Astrocyte of the hippocampus (primary cell): ENCODE measurements at regions not wholly inside any gene's neighbourhood (a gene's known extent, or its start where the extent isn't known, plus 50 kb on each side); places are given as distances from the start of the nearest gene placed in this dataset.
"Not testable (repeated sequence)": the region's sequence is repeated elsewhere in the genome, so short reads cannot be mapped to it uniquely, and the experiment has no call there.

Experiments
- DNase-seq: peaks from one replicate; pipeline ENCODE4 v3.0.0; 2011; ENCODE audit warnings: low read depth, low spot score

- no peak for DNase-seq
Measured at GRCh38 chr6:1445650-1446330, 56.4 kb downstream of the FOXF2 start.

DNA sequence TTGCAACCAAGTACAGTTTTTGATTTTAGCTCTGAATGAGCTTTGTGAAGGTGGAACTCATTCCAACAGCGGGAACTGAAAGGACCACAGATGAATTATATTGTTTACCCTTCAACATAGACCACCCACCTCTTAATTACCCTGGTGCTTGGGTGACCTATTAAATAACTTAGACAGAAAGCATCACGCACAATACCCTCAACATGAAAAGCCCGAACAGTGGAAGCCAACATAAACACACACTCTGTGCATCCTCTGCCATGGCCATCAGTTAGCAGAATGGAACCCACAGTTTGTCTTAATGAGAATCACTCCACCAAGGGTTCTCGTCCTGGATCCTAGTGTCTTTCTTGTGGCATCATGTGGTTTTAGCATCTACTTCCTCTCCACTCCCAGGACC is 60.5 kb downstream of the FOXF2 start:
- DNase-seq, result no peak

DNA sequence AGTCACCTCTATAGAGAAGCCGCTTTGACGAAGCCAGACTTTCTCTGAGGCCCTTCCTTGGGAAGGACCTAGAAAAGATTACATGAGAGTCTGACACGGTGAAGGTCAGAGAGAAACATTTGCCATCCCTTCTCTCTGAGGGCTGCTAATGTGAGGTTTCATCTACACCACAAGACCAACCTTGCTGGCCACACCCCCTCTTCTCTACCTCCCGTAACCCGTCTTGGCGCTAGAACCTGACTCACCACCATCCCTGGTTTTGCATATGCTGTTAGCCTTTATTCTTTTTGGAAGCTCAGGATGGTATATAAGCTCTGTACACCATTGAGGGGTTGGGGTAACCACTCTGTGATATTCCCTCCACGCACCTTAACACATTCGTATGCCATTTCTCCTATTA is 63.6 kb downstream of the FOXF2 start:
- DNase-seq, result no peak

DNA sequence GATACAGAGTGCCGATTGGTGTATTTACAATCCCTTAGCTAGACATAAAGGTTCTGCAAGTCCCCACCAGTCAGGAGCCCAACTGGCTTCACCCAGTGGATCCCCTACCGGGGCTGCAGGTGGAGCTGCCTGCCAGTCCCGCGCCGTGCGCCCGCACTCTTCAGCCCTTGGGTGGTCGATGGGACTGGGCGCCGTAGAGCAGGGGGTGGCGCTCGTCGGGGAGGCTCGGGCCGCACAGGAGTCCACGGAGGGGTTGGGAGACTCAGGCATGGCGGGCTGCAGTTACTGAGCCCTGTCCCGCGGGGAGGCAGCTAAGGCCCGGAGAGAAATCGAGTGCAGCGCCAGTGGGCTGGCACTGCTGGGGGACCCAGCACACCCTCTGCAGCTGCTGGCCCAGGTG is 67.4 kb downstream of the FOXF2 start:
- not testable (repeated sequence) for DNase-seq

DNA sequence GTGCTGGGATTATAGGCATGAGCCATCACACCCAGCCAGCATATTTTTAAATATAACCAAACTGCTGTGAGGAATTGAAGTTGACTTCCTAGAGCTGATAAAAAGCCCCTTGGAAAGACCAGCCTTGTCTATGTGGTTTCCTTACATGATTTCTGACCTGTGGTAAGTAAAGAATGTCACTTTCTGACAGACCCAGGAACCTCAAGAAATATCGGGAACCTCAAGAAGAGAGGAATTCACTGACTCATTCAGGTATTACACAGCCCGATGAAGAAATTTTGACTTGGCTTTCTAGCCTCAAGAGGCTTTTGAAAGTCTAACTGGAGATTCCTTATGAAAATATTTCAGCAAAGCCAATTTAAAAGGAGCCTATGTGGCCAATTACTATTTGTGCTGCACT is 71.8 kb downstream of the FOXF2 start:
- DNase-seq, result peak; percentile 73

GRCh38 chr6:1461736-1462135 is 72.4 kb downstream of the FOXF2 start:
- no peak for DNase-seq

GRCh38 chr6:1463275-1463674 is 73.9 kb downstream of the FOXF2 start:
- no peak for DNase-seq

- no peak for DNase-seq
Measured at GRCh38 chr6:1463751-1464426, 74.5 kb downstream of the FOXF2 start.

DNA sequence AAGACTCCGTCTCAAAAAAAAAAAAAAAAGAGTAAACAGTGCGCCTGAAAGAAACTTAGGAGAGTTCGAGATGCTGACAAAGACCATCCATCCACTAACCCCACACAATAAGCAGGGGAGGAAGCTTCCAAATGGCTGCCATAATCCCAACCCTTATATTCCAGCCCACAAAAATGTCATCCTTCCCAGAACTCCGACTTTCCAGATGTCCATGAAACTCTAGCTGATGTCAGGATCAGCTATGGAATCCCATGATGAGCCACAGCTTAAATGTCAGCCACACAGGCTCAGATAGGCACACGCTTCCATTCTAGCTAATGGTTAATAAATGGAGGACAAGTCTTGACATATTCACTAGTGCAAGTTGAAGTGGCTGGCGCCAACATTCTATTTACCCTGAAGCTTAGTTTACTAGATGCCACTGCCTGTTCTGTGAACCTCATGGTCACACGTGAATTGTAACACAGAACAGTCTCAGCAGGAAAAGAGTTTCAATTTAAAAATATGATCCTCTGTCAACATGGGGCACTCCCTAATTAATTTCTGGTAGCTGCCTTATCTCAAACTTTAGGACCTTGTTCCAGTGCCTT is 75.5 kb downstream of the FOXF2 start:
- DNase-seq, result no peak

DNA sequence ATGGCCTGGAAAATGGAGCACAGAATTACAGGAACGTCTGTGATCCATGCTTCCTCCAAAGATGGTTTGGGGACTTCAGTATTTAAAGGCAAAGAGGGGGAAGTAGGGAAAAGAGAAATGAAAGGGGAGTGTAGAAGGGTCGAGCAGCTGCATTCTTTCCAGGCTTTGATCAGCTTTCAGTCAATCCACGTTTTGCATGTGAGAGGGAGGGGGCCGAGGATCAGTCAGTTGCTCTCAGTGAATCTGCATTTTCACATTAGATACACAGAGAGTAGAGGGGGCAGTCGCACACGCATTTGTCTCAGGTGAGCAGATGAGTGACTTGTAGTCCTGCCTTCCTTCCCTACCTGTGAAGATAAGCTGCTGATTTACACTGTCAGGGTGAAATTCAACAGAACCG is 78.8 kb downstream of the FOXF2 start:
- no peak for DNase-seq

DNA sequence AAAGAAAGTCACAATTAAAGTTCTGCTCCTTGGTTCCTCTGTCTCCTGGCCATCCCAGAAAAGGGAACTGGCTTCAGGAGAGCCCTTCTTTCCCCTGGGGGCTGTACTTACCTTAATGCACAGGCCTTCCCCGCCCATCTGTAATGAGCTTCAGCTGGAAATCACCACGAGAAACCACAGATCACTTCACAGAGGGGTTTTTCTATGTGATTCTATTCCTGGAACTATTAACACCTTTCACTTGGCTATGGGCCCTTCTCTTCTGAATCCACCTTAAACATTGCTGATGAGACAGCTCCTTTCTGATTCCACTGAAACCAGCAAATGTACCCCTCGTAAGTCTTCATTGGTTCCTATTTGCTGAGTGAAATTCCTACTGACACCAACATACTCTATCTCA is 80.7 kb downstream of the FOXF2 start:
- DNase-seq, result no peak

GRCh38 chr6:1472643-1473042 is 83.3 kb downstream of the FOXF2 start:
- no peak for DNase-seq

GRCh38 chr6:1473166-1473565 is 83.8 kb downstream of the FOXF2 start:
- no peak for DNase-seq

DNA sequence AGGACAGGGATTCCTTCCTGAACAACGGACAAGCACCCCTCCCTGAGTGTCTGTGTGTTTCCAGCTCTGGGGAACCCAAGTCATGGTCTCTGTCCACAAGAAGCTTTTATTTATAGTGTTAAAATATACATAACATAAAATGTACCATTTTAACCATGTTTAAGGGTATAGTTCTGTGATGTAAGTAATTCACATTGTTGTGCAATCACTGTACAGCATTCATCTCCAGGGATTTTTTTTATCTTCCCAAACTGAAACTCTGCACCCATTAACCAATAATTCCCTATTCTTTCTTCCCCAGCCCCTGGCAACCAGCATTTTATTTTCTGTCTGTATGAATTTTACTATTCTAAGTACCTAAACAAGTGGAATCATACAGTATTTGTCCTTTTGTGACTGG is 84.2 kb downstream of the FOXF2 start:
- no peak for DNase-seq

DNA sequence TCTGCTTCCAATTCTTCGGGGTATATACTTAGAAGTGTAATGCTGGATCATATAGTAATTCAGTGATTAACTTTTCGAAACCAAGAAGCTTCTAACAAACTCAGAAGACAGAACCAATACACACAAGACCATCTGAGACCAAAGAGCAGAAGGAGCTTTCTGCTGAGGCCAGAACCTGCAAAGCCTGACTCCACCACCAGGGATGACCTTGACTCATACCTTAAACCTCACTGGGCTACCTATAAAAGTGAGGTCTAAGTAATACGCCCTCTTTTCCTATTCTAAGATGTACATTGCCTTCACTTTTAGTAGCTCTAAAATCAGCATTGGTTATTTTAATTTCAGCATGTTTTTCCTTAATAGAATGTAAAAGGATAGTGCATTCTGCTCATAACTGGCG is 84.8 kb downstream of the FOXF2 start:
- no peak for DNase-seq

DNA sequence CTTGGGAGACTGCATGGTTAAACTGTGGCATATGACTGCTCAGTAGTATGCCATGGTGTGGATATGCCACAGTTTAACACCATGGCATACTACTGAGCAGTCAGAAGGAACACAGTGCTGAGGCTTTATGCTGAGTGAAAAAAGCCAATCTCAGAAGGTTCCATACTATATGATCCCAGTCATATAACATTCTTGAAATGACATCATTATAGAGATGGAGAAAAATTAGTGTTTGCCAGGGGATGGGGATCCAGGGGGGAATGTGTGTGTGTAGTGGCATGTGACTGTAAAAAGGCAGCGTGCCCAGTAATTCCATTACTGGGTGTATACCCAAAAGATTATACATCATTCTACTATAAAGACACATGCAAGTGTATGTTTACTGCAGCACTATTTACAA is 85.8 kb downstream of the FOXF2 start:
- DNase-seq, result no peak

- peak; percentile 70 for DNase-seq
Measured at GRCh38 chr6:1477432-1478090, 88.2 kb downstream of the FOXF2 start.

DNA sequence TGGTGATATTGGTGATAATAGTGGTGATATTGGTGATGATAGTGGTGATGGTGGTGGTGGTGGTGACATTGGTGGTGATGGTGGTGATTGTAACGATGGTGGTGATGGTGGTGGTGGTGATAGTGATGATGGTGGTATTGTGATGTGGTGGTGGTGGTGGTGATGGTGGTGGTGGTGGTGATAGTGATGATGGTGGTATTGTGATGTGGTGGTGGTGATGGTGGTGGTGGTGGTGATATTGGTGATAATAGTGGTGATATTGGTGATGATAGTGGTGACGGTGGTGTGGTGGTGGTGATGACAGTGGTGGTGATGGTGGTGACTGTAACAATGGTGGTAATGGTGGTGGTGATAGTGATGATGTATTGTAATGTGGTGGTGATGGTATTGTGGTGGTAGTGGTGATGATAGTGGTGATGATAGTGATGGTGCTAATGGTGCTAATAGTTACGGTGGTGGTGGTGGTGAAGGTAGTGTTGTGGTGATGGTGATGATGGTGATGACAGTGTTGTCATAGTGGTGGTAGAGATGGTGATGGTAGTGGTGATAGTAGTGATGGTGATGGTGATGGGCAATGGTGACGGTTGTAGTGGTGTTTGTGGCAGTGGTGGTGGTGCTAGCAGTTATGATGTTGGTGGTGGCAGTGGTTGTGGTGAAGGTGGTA is 88.9 kb downstream of the FOXF2 start:
- not testable (repeated sequence) for DNase-seq

GRCh38 chr6:1479095-1479494 is 89.7 kb downstream of the FOXF2 start:
- no peak for DNase-seq

DNA sequence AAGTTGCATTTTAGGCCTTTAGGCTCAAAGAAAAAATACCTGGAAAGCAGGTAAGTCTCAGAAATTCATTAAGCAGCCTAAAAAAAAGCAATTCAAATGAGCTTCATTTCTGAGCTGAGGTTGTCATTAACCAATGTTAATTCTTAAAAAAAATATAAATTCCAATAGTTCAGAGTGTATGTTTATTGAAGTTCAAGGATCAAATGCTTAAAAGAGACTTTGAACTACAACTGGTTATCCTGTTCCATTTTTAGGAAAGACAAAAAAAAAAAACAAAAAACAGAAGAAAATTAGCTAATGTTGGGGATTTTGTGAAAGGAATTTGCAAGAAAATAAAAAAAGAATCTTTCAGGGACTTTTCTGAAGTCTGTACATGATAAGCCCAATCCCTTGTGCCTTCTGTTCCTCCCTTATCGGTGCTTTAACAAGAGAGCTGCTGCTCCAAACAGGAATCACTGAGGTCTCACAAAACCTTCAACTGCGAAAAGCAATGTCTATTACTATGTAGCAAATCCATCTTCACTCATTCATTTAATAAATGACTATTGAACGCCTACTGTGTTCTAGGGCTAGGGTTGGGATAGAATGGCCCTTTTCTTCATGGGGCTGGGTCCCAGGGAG is 90.3 kb downstream of the FOXF2 start:
- no peak for DNase-seq

GRCh38 chr6:1481286-1481685 is 91.9 kb downstream of the FOXF2 start:
- DNase-seq, result peak; percentile 79
